ENCODE measurements at regions not wholly inside any gene's neighbourhood (a gene's known extent, or its start where the extent isn't known, plus 50 kb on each side); places are given as distances from the start of the nearest gene placed in this dataset.
"Not testable (repeated sequence)": the region's sequence is repeated elsewhere in the genome, so short reads cannot be mapped to it uniquely, and the experiment has no call there.

GRCh38 chr5:96198356-96199058 lies 234.5 kb downstream of the PCSK1 start:
- Histone ChIP-seq H3K4me3 (replicated peaks in 1 of 3; ENCODE audit: insufficient read depth in 1 of 3, low read depth in 1 of 3, low read length in 3 of 3) (no peak overlapping the region), H3K9ac (replicated peaks; ENCODE audit: extremely low read depth, insufficient read depth, low read length) (no peak overlapping the region), H3K9me3 (replicated peaks; ENCODE audit: control insufficient read depth, insufficient read depth, low read length) (no peaks in the 10 kb centered on the region), H3K9me1 (replicated peaks; ENCODE audit: control insufficient read depth, extremely low read depth, insufficient read depth, low read length) (no peaks in the 10 kb centered on the region), H3K36me3 (ENCODE audit: control insufficient read depth in 2 of 2, extremely low read depth in 1 of 2, insufficient read depth in 2 of 2, low read length in 2 of 2) (no peaks in the 10 kb centered on the region), H2AFZ (ENCODE audit: low read depth, low read length) (peak overlapping the region; percentile 43), H3K27ac (ENCODE audit: insufficient read depth, low read depth, low read length) (peak overlapping the region; percentile 40), H3K4me1 (ENCODE audit: control insufficient read depth, extremely low read depth, insufficient read depth, low read length) (peaks cover 16% of the 10 kb centered on the region), H4K20me1 (replicated peaks; ENCODE audit: control insufficient read depth, extremely low read depth, insufficient read depth, low read length) (no peaks in the 10 kb centered on the region), H3K27me3 (ENCODE audit: control insufficient read depth in 2 of 2, insufficient read depth in 2 of 2, low read length in 2 of 2) (no peaks in the 10 kb centered on the region), H3K79me2 (ENCODE audit: control insufficient read depth, insufficient read depth, low read length) (no peaks in the 10 kb centered on the region), H3K4me2 (ENCODE audit: insufficient read depth, low read length) (peak overlapping the region; percentile 34)
- TF ChIP-seq POLR2A (IDR thresholded peaks at IDR 0.05; ENCODE audit: low read depth, low read length), result no peak
- peak; percentile 44 for TF ChIP-seq JUN (IDR thresholded peaks at IDR 0.05; ENCODE audit: borderline replicate concordance, insufficient read depth, insufficient read length, low read depth)
- TF ChIP-seq MAX (IDR thresholded peaks at IDR 0.05; ENCODE audit: insufficient read depth, insufficient read length), result no peak
- dilution Hi-C loops (cut with MboI; ENCODE audit: extremely low pct_ligation_motif_present, low sequenced_read_pairs), result no loop called here
- POLR2A ChIA-PET, result no interaction called here
- intact Hi-C loops (cut with micrococcal nuclease), result loop anchor here (1.0 to 2.0 kb wide), 3 partner anchors 54 to 237 kb away; partner anchors contain the start of gene ELL2
- FAIRE-seq, result peak; percentile 81
- TSS peak; percentile 99 for BruUV-seq (replicated peaks)
- DNase-seq (ENCODE audit: low read depth, low spot score), result peak; percentile 93
- CTCF ChIA-PET, result no interaction called here

- H3K27me3 ChIP-seq (ENCODE audit: control insufficient read depth in 2 of 2, insufficient read depth in 2 of 2, low read length in 2 of 2); H3K9me3 ChIP-seq (replicated peaks; ENCODE audit: control insufficient read depth, insufficient read depth, low read length); FAIRE-seq; H3K27ac ChIP-seq (ENCODE audit: insufficient read depth, low read depth, low read length); H4K20me1 ChIP-seq (replicated peaks; ENCODE audit: control insufficient read depth, extremely low read depth, insufficient read depth, low read length); H3K36me3 ChIP-seq (ENCODE audit: control insufficient read depth in 2 of 2, extremely low read depth in 1 of 2, insufficient read depth in 2 of 2, low read length in 2 of 2); H3K4me3 ChIP-seq (replicated peaks in 1 of 3; ENCODE audit: insufficient read depth in 1 of 3, low read depth in 1 of 3, low read length in 3 of 3); BruUV-seq (replicated peaks); CTCF ChIA-PET; DNase-seq (ENCODE audit: low read depth, low spot score); H2AFZ ChIP-seq (ENCODE audit: low read depth, low read length); H3K4me2 ChIP-seq (ENCODE audit: insufficient read depth, low read length); H3K9ac ChIP-seq (replicated peaks; ENCODE audit: extremely low read depth, insufficient read depth, low read length); H3K9me1 ChIP-seq (replicated peaks; ENCODE audit: control insufficient read depth, extremely low read depth, insufficient read depth, low read length); dilution Hi-C loops (cut with MboI; ENCODE audit: extremely low pct_ligation_motif_present, low sequenced_read_pairs); H3K79me2 ChIP-seq (ENCODE audit: control insufficient read depth, insufficient read depth, low read length); POLR2A ChIA-PET: not testable (repeated sequence)
- peaks cover 16% of the 10 kb centered on the region for H3K4me1 ChIP-seq (ENCODE audit: control insufficient read depth, extremely low read depth, insufficient read depth, low read length)
- intact Hi-C loops (cut with micrococcal nuclease), result loop anchor here (1.0 to 2.0 kb wide), 3 partner anchors 55 to 236 kb away; partner anchors contain the start of gene ELL2
Observed at GRCh38 chr5:96197767-96198166, 235.3 kb downstream of the PCSK1 start.
